Fibroblast of peridontal ligament (primary cell): ENCODE measurements at regions not wholly inside any gene's neighbourhood (a gene's known extent, or its start where the extent isn't known, plus 50 kb on each side); places are given as distances from the start of the nearest gene placed in this dataset.
"Not testable (repeated sequence)": the region's sequence is repeated elsewhere in the genome, so short reads cannot be mapped to it uniquely, and the experiment has no call there.

Source experiments
- DNase-seq: peaks from one replicate; pipeline ENCODE4 v3.0.0-alpha.2; 2010; ENCODE audit errors: extremely low read depth

- DNase-seq, result no peak
Observed at GRCh38 chr4:18185491-18185890, 163.9 kb upstream of the LCORL start.

- no peak for DNase-seq
Observed at GRCh38 chr4:18180892-18181291, 159.3 kb upstream of the LCORL start.

- no peak for DNase-seq
Observed at GRCh38 chr4:18180122-18180521, 158.6 kb upstream of the LCORL start.

GRCh38 chr4:18171896-18172295, 150.3 kb upstream of the LCORL start:
- no peak for DNase-seq

GRCh38 chr4:18167831-18168230, 146.3 kb upstream of the LCORL start:
- DNase-seq, result no peak

GRCh38 chr4:18166925-18167324, 145.4 kb upstream of the LCORL start:
- DNase-seq, result no peak

- DNase-seq, result no peak
Observed at GRCh38 chr4:18162453-18162852, 140.9 kb upstream of the LCORL start.

GRCh38 chr4:18159117-18159912, 137.8 kb upstream of the LCORL start:
- DNase-seq, result not testable (repeated sequence)

GRCh38 chr4:18155067-18156041, 133.8 kb upstream of the LCORL start:
- no peak for DNase-seq

- no peak for DNase-seq
Observed at GRCh38 chr4:18138076-18138665, 116.6 kb upstream of the LCORL start.

- DNase-seq, result no peak
Observed at GRCh38 chr4:18134111-18134510, 112.6 kb upstream of the LCORL start.

GRCh38 chr4:18130256-18130655, 108.7 kb upstream of the LCORL start:
- no peak for DNase-seq

- DNase-seq, result no peak
Observed at GRCh38 chr4:18128241-18128640, 106.7 kb upstream of the LCORL start.

GRCh38 chr4:18127030-18127429, 105.5 kb upstream of the LCORL start:
- no peak for DNase-seq

GRCh38 chr4:18113710-18114331, 92.3 kb upstream of the LCORL start:
- DNase-seq, result no peak

GRCh38 chr4:18111081-18111480, 89.5 kb upstream of the LCORL start:
- no peak for DNase-seq

GRCh38 chr4:18110099-18110498, 88.5 kb upstream of the LCORL start:
- no peak for DNase-seq

- no peak for DNase-seq
Observed at GRCh38 chr4:18109676-18110075, 88.1 kb upstream of the LCORL start.

- not testable (repeated sequence) for DNase-seq
Observed at GRCh38 chr4:18107848-18108528, 86.4 kb upstream of the LCORL start.

- no peak for DNase-seq
Observed at GRCh38 chr4:18106620-18107019, 85.1 kb upstream of the LCORL start.
